Glomerular visceral epithelial cell (primary cell): ENCODE measurements at regions not wholly inside any gene's neighbourhood (a gene's known extent, or its start where the extent isn't known, plus 50 kb on each side); places are given as distances from the start of the nearest gene placed in this dataset.
"Not testable (repeated sequence)": the region's sequence is repeated elsewhere in the genome, so short reads cannot be mapped to it uniquely, and the experiment has no call there.

ENCODE experiments used
- DNase-seq: peaks from one replicate; pipeline ENCODE4 v3.0.0-alpha.2; 2016; ENCODE audit errors: extremely low spot score

- DNase-seq = peak; percentile 12
These were observed 109.2 kb downstream of the OSTF1 start for GRCh38 chr9:75197561-75197960.

GRCh38 chr9:75198436-75198835, 110.1 kb downstream of the OSTF1 start:
- DNase-seq = no peak

GRCh38 chr9:75200892-75201470, 112.7 kb downstream of the OSTF1 start:
- peak; percentile 44 for DNase-seq

- no peak for DNase-seq
These were observed 113.3 kb downstream of the OSTF1 start for GRCh38 chr9:75201480-75202209.

GRCh38 chr9:75207997-75208396, 119.7 kb downstream of the OSTF1 start:
- DNase-seq = not testable (repeated sequence)

- DNase-seq = no peak
These were observed 121.9 kb downstream of the OSTF1 start for GRCh38 chr9:75210215-75210614.

GRCh38 chr9:75213765-75214164, 125.5 kb downstream of the OSTF1 start:
- no peak for DNase-seq

- DNase-seq = no peak
These were observed 138.3 kb downstream of the OSTF1 start for GRCh38 chr9:75226403-75227139.

- no peak for DNase-seq
These were observed 140.6 kb downstream of the OSTF1 start for GRCh38 chr9:75228893-75229292.

GRCh38 chr9:75229605-75230332, 141.5 kb downstream of the OSTF1 start:
- no peak for DNase-seq

- DNase-seq = no peak
These were observed 142.2 kb downstream of the OSTF1 start for GRCh38 chr9:75230469-75230868.

GRCh38 chr9:75231167-75231566, 142.9 kb downstream of the OSTF1 start:
- no peak for DNase-seq

GRCh38 chr9:75233011-75233410, 144.7 kb downstream of the OSTF1 start:
- no peak for DNase-seq

- no peak for DNase-seq
These were observed 147.3 kb downstream of the OSTF1 start for GRCh38 chr9:75235632-75236031.

GRCh38 chr9:75238311-75238976, 150.1 kb downstream of the OSTF1 start:
- peak; percentile 39 for DNase-seq

- peak; percentile 9 for DNase-seq
These were observed 150.9 kb downstream of the OSTF1 start for GRCh38 chr9:75239176-75239575.

- no peak for DNase-seq
These were observed 154.1 kb downstream of the OSTF1 start for GRCh38 chr9:75242426-75242825.

- no peak for DNase-seq
These were observed 158.6 kb downstream of the OSTF1 start for GRCh38 chr9:75246949-75247348.

- peak; percentile 22 for DNase-seq
These were observed 177.2 kb downstream of the OSTF1 start for GRCh38 chr9:75265525-75265972.

- no peak for DNase-seq
These were observed 180.9 kb downstream of the OSTF1 start for GRCh38 chr9:75269197-75269596.

- not testable (repeated sequence) for DNase-seq
These were observed 184.7 kb downstream of the OSTF1 start for GRCh38 chr9:75273055-75273454.

- DNase-seq = no peak
These were observed 186.5 kb downstream of the OSTF1 start for GRCh38 chr9:75274781-75275180.
